HK-2 (cell line): ENCODE measurements at regions not wholly inside any gene's neighbourhood (a gene's known extent, or its start where the extent isn't known, plus 50 kb on each side); places are given as distances from the start of the nearest gene placed in this dataset.
A peak's percentile ranks its signal among the peaks of the same experiment; 100 is the strongest.
"Not testable (repeated sequence)": the region's sequence is repeated elsewhere in the genome, so short reads cannot be mapped to it uniquely, and the experiment has no call there.

Source experiments
- DNase-seq: peaks from one replicate; pipeline ENCODE4 v3.0.0-alpha.2; 2018; ENCODE audit not compliant: unreplicated experiment

DNA sequence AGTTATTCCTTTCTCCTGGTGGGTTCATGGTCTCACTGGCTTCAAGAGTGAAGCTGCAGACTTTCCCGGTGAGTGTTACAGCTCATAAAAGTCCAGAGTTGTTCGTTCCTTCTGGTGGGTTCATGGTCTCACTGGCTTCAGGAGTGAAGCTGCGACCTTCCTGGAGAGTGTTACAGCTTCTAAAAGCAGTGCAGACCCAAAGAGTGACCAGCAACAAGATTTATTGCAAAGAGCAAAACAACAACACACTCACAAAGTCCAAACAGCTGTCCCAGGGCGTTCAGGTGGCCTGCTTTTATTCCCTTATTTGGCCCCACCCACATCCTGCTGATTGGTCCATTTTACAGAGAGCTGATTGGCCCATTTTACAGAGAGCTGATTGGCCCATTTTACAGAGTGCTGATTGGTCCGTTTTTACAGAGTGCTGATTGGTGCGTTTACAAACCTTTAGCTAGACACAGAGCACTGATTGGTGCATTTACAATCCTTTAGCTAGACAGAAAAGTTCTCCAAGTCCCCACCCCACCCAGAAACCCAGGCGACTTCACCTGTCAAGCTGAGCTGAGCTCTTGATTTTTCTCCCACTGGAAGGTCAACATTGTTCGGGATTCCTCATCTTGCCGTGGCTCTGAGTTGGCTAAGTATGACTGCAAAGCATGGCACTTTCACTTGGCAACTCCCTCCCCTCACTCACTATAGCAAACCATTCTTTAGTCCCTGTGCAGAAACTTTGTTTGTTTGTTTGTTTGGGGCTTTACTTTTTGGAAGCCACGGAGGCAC is 87.3 kb upstream of the EEPD1 start:
- DNase-seq, result not testable (repeated sequence)

DNA sequence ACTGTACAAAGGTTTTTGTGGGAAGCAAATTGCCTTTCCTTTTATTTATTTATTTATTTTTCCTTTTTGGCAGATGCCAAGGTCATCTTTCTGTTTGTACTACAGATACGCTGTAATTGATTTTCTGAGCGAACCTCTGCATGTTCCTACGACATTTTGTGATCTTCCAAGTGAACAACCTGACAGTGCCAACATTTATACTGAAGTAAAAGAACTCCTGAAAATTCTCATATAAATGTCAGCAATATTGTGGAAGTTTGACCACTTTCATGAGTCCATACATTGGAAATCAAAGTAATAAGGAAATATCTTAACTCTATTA is 86.8 kb upstream of the EEPD1 start:
- no peak for DNase-seq

DNA sequence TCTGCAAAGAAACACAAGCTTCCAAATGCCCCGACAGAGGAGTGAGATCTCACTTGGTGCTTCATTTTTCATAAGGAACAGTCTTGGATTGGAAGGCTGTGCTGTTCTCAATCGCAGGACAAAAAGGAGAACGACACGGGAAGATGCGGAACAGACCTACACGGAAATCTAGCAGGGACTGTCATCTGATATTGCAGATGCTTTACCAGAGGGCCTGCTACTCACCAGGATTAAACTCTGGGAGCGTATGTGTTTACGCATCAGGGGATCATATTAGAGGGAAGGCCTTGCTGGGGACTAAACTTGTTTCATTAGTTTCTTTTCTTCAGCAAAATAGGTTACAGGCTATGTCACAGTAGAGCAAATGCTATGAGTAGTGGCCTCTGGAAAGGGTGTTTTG is 82.8 kb upstream of the EEPD1 start:
- DNase-seq, result no peak

DNA sequence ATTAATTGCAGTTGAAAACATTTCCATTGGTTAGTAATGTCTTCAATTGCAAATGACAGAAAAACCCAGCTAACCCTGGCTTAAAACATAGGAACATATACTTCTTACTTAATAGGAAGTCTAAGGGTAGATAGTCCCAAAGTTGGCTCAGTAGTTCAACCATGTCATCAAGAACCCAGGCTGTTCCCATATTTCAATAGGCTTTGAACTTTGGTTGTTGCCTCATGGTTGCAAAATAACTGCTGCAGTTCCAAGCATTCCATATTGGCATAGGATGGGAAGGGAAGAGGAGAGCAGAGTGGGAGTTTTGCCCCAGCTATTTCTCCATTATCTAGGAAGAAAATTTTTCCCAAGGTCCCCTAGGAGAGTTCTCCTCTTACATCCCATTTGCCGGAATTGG is 81.4 kb upstream of the EEPD1 start:
- no peak for DNase-seq

DNA sequence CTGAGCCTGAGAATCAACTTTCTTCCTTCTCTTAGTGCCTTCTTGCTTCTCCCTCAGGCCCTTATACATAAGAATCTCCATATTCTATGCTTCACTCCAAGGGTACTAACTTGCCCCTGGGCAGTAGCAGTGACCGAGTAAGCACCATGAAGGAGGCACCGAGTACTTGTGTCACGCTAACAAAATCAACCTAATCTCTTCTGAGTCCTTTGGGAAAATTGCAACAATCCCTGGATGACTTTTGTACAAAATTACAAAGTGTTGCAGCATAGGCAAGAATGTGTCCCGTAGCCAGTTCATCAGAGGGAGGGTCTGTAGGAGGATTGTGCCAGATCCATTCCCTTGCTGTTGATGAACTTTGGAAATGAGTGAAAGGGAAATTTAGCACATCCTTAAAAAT is 80.4 kb upstream of the EEPD1 start:
- no peak for DNase-seq

DNA sequence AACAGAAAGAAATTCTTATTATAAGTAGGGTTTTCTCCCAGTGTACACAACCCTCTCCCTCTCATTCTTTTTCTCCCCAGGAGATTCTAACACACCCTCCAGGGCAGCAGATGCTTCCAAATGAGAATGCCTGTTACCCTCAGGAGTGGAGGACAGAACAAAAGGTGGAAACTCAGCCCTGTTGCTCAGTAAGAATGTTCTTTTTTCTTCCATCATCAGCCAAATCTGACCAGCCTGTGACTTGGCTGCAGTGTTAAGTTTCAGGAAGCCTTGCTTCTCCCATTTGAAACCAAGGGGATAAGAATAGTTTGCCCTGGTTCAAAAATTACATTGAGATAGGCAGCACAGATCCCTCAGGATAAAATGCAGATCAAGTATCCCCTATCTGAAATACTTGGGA is 77.5 kb upstream of the EEPD1 start:
- DNase-seq, result no peak

DNA sequence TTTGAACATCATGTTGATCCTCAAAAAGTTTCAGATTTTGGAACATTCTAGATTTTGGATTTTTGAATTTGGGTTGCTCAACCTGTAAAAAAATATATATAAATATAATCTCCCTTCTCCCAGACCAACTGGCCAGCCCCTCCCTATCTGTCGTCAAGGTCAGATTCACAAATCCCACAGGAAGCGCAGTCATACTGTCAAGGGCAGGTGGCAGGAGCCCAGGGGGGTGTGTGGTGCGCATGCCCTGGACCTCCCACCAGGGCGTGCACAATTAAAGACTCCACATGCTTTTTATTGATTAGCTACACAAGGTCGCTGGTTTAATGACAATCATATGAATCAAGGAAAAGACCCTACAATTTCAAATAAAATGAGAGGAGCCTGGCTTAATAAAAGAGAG is 77.0 kb upstream of the EEPD1 start:
- DNase-seq, result no peak

DNA sequence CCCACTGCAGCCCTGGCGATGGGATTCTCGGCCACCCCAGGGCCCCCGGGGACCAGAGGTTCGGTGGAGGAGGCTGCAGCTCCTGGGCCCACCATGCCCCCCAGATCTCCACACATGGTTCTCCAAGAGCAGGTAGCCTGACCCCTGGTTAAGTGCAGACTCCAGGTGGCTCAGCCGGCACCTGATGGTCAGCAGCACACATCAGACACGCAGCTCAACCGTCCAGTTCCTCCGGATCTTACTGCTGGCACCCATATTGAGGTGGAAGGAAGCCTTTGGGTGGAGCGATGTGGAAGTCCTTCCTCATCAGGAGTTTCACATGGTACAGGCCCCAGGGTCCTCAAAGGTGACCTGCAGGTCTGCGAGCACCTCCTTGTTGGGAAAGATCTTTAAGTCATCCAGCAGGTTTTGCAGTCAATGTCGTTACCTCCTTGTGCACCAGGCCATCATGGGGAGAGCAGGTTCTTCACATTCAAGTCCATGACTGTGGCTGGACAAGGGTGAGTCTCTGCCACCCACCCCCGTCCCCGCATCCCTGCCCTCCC is 74.2 kb upstream of the EEPD1 start:
- DNase-seq, result no peak

DNA sequence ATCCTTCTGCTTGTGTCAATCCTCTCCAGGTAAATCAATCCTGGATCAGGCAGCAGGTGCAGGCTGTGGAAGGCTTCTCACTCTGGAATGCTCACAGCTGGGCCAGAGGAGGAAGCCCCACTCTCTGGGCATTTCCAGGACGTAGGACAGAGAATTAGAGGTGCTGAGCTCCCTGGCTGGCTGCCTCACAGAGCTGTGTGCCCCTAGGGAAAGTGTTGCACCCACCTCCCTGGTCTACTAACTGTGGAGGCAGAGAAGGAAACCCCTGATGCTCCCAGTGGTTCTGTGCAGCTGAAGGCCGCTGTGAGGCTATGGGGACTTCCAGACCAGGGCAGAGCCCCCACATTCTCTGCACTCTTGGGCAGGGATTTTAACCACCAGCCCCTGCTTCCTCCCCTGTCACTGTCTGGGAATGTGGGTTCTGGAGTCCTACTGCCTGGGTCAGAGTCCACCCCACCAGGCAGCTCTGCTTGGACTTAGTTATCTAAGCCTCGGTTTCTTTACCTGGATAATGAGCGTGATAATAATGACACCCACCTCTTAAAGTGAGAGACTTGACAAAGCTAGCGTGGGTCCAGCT is 73.5 kb upstream of the EEPD1 start:
- DNase-seq, result no peak

DNA sequence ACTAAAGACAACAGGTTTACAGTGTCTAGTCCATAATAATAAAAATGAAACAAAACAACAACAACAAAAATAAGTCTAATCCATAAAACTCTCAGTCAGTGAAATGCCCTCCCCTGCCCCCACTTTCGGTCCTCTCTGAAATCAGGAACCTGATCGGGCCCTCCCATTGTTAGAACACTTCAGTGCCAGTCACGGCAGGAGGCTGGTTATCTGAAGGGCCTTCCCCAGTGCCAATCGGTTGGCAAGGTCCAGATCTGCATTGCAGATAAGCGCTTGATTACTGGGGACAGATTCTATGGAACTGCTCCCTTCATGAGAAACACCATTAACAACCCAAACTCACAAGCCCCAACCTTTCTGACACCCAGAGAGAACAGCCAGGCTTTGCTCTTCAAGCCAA is 72.2 kb upstream of the EEPD1 start:
- DNase-seq, result no peak

DNA sequence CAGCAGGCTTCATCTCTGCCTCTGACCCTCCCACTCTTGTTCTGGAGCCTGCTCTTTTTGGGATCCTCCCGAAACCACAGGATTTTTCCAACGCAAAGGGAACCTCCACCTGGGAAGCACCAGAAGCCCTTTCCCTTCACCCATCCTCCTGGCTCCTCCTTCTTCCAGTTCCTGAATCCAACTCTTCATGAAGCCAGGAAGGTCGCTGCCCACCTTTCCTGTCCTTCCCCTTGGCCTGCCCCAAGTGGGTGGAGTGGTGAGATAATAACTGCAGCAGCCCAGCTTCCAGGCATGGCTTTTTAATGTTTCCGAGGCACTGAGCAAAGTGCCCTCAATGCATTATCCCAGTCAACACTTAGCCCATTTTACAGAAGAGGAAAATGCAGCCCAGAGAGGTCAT is 70.8 kb upstream of the EEPD1 start:
- DNase-seq, result no peak

DNA sequence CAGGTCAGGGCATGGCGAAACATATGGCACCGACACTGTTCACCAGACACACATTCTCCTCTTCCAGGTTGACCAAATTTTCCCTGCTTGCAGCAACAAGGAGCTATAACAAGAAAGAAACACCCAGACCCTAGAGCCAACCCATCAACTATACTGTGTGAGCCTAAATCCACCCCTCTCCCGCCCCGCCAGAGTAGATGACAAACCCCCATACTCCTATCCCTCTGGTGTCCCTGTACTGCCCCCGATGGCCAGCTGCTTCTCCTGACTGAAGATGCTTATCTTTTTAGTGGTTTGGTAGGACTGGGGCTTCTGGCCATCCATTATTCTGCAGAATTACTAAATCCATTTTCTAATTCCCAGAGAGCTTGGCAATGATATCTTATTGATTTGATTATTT is 70.1 kb upstream of the EEPD1 start:
- no peak for DNase-seq

DNA sequence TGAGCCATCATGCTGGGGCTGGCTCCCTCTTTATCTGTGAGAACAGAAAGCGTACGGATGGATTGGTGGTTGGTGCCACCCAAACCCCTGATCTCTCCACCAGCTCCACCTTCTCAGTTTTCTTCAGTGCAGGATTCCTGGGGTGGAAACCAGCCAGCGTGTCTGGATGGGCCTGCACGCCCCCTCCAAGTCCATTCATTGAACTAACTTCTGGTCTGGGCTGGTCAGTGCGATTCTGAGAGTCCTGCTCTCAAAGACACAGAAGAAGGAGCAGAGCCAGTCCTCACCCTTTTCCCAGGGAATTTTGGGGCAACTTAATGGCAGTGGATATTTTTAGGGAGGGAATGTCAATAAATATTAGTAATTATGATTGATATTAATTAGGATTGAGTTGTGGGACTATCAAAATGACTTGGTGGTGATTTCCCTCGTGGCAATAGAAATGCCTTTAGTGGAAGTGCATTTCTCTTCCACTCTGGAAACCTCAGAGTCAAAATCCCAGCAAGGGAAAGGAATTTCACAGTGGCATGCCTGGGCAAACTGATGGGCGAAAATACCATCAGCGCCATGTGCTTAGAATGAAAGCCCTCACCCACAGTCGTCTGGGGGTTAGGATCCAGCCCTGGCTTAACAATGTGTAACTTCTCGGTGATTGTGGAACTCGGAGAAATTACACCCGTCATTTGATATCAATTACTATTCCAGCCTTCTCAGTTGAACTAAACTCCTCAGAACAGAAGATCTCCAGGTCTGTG is 69.3 kb upstream of the EEPD1 start:
- DNase-seq, result no peak

DNA sequence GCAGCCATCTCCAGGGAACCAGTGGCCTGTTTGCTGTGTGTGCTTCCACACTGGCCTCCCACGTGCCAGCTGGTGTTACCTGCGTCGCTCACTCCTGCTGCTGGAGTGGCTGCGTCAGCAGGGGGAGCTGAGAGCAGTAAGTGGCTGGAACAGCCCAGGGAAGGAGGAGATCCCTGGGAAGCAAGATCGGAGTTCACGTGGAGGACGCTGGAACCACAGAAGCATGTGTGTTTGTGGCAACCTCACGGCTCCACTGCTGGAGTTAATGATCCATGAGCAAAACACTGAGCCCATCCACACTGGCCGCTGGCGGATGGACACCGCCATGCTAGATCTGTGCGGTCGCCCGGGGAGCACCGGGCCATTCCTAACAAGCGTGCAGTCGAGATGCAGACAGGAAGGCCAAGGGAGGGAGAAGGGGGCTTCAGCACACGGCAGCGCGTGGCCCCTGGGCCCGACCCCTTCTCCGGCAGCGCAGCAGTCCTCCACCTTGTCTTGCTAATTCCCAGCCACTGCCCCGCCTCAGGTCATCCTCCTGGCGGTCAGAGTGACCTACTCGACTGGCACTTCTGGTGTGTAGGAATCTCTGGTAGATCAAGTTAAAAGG is 68.5 kb upstream of the EEPD1 start:
- peak; percentile 73 for DNase-seq

DNA sequence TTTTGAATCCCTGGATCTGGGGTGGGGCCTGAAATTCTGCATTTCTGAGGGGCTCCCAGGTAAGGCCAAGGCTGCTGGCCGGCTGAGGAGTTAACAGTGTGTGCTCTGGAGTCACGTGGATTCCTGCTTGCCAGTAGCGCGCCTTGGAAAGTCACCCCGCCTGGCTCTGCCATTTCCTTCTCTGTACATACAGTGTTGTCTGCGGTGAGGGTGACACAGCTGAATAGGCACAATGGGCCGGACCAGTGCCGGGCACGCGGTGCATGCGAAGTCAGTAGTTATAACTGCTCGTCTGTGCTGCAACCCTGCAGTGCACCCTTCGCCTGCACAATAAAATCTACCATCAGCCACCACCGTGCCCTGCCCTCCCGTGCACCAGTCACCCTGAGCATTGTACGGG is 68.0 kb upstream of the EEPD1 start:
- no peak for DNase-seq

DNA sequence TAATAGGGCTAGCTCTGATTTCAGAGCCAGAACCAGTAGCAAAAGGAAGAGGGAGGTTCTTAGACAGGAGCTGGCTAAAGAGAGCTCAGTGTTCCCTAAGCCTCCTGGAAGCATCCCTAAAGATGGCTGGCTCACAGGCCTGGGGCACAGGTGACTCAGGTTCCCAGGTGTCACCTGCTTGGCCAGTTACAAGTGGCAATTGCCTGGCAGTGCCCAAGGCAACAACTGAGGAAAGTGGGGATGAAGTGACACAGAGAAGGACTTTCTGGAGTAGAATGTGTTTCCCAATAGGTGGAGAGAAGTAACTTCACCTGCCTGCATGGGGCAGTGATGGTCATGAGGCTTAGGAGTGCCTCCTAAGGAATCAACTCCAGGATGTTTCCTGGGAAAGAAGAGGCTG is 66.5 kb upstream of the EEPD1 start:
- no peak for DNase-seq

DNA sequence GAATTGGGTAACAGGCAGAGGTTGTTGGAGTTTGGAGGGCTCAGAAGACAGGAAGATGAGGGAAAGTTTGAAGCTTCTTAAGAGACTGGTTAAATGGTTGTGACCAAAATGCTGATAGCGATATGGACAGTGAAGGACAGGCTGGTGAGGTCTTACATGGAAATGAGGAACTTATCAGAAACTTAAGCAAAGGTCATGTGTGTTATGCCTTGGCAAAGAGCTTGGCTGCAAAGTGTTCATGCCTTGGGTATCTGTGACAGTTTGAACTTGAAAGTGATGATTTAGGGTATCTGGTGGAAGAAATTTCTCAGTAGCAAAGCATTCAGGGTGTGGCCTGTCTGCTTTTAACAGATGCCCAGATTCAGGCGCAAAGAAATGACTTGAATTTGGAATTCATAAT is 64.5 kb upstream of the EEPD1 start:
- DNase-seq, result no peak

DNA sequence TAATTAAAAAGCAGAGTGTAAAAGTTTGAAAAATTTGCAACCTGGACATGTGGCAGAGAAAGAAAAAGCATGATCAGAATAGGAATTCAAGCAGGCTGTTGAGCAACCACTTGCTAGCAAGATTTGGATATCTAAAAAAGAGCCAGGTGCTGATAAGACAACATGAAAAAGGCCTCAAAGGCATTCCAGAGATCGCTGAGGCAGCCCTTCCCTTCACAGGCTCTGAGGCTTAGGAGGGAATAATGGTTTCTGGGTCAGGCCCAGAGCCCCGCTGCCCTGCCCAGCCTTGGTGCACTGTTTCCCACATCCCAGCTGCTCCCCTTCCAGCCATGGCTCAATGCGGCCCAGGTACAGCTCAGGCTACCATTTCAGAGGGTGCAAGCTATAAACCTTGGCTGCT is 64.1 kb upstream of the EEPD1 start:
- DNase-seq, result no peak

DNA sequence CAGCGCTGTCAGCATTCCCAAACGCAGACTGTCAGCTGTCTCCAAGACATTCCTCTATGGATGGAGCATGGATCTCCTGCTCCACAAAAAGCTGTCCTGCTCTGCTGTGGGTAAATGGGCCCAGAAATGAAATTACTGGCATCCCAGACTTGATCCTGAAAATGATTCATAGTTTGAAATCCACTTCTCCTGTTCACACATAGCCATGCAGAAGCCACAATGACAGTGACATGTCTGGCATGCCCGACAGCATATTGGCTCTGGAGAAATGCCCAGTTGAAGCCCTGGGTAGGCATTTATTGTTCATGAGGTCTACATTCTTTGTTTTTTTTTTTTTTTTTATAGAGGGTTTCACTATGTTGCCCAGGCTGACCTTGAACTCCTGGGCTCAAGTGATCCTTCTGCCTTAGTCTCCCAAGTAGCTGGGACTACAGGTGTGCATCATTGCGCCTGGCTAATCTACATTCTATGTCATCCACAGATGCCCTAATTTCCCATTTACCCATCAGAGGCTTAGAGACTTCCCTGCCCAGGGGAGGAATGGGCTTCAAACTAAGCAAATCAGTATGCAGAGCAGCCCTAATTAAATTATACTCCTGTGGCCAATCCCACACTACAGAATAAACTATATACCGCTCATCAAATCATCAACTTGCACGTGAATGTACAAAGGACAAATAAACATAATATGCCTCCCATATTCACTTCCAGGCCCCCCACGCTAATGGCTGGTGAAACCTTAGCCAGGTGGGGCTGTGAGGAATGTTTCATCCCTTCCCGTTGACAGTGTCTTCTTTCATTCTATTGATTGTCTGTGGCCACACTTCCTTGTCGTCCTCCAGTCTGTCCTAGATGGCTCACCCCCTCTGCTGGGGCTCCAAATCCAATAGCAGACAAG is 61.8 kb upstream of the EEPD1 start:
- DNase-seq, result no peak

DNA sequence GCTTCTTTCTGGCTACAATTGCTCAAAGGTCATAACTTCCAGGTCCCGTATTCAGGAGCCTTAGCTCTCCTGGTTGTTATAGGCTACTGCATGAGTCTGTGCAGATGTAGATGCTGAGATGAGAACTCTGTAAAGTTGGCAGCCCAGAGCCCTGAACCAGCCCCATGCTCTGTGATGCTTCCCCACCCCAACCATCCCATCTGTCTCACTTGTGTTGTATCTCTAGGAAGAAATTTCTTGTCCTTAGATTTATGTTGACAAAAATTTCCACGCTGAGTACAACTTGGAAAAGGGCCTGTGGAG is 61.2 kb upstream of the EEPD1 start:
- no peak for DNase-seq

DNA sequence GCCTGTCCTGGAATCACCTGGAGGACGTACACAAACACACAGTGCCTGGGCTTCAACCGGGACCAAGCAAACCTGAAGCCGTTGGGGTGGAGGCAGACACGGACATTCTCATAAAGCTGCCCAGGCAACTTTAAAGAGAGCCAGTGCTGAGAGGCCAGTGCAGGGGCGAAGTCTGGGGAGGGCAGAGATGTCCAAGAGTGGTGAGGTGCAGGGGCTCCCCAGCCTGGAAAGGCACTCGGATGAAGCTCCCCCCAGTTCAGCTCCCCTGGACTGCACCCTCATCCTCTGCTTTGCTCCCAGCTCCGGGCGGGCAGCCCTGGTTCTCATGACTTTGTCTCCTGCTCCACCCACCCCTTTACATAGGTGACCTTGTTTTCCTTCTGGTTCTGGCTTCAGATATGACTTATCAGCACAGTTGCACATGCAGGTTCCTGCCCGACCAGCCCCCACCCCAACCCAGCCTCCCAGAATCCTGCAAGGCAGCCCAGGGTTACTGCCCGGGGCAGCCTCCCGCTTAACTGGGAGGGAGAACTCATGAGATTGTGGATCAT is 60.8 kb upstream of the EEPD1 start:
- no peak for DNase-seq
